ENCODE measurements at regions not wholly inside any gene's neighbourhood (a gene's known extent, or its start where the extent isn't known, plus 50 kb on each side); places are given as distances from the start of the nearest gene placed in this dataset.
A peak's percentile ranks its signal among the peaks of the same experiment; 100 is the strongest.
"Not testable (repeated sequence)": the region's sequence is repeated elsewhere in the genome, so short reads cannot be mapped to it uniquely, and the experiment has no call there.

DNA sequence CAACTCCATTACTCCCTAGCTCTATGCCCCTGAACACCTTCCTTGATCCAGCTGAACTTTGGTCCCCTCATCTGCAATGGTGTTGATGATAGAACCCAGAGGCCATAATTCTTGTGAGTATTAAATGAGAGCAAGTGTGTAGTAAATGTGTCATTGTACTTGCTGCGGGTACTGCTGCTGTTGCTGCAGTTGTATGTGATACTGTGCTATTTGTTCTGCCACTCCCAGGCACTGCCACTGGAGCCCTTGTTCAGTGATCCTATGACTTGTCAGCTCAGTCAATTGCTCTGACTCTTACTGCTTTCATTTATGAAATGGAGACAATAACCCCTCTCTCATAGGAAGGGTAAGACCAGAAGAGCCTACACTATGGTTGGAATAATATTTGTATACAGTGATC is 136.9 kb upstream of the PLGLB2 start:
- not testable (repeated sequence) for DNase-seq (ENCODE audit: low spot score)

DNA sequence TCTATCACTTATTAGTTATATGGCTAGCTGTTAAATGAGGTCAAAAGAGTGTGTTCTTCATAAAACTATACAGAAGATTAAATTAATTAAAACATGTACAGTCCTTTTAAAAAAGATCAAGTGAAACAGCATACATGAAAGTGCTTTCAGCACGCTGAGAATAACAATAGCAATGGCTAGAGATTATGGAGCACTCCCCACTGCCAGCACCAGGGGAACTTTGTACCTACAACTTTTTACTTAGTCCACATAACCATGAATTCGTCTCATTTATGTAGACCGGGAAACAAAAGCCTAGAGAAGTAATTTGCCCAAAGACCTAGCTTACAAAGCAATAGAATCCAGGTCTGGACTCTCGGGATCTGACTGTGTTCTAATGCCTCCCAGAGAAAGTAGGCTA is 136.5 kb upstream of the PLGLB2 start:
- DNase-seq (ENCODE audit: low spot score) = not testable (repeated sequence)

DNA sequence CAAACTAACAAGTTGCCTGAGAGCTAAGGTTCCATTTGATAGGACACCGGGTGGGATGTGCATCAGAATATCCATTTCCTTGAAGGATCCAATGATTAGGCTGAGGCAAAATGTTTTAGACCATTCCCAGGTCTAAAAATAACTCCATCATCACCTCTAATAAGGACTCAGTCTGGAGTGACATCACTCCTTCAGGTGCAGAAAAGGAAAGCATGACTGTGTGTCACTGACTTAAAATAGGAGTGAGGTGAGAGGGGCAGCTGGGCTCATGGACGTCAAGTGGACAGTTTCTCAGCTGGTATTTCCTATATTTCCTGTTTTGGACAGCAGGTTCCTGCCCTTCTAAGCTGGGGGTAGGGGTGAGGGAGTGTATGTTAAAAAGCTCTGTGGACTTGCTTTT is 135.9 kb upstream of the PLGLB2 start:
- DNase-seq (ENCODE audit: low spot score) = not testable (repeated sequence)

DNA sequence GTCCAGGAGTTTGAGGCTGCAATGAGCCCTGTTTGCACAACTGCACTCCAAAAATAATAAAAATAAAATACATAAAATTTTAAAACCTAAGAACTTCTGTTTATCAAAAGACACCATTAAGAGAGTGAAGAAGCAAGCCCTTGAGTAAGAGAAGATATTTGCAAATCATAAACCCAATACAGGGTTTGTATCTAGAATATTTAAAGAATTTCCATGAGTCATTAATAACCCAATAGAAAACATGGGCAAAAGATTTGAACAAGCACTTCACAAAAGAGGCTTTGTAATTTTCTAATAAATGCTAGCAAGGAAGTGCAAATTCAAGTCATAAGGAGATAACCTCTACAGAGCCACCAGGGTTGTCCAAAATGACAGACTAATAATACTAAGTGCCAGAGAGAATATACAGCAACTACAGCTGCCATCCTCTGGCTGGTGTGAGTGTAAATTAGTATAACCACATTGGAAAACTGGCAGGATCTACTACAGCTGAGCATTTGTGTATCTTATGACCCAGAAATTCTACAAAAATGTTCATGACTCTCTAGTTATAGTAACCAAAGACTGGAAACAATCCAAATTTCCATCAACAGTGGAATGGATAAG is 133.0 kb upstream of the PLGLB2 start:
- not testable (repeated sequence) for DNase-seq (ENCODE audit: low spot score)

DNA sequence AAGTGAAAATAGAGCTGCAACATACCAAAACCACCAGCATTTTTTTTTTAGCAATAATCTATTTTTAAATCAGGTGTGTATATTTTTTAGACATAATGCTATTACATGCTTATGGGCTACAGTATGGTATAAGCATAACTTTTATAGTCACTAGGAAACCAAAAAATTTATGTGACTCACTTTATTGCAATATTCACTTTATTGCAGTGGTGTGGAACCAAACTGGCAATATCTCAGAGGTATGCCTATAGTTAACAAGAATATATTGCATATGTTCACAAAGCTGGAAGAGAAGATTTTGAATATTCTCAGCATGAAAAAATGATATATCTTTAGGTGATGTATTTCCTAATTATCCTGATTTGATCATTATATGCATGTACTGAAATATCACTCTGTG is 128.8 kb upstream of the PLGLB2 start:
- not testable (repeated sequence) for DNase-seq (ENCODE audit: low spot score)

DNA sequence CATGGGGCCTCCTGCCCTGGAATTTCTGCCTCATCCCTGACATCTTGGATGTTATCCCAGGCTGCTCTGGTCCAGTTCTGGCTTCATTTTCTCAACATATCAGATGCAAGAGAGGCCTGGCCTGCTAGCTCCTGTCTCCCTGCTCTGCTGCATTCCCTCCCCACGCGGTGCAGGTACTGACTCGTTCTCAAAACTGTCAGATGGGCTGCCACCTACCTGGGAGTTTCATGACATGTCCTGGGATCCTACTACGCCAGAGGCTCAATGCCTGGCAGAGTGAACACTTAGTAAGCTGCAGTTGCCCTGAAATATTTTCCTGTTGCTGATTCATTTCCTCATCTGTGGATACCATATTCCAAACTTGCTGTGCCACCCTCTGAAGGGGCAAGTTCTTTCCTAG is 126.7 kb upstream of the PLGLB2 start:
- DNase-seq (ENCODE audit: low spot score) = not testable (repeated sequence)

DNA sequence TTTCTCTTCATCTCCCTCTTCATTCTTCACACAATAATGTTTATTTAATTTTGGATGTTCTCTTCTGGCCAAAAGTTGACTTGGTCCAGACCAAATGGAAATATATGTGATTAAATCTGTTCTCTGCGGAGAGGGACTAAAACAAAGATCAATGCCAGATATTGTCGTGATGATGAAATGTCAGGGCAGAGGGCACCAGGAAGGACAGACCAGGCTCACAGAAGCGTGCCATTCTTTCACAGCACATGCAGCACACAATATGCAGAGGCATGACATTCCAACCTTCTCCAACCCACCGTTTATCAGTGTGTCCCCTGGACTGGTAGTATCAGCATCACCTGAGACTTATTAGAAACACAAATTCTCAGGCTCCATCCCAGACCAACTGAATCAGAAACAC is 125.2 kb upstream of the PLGLB2 start:
- DNase-seq (ENCODE audit: low spot score) = not testable (repeated sequence)

DNA sequence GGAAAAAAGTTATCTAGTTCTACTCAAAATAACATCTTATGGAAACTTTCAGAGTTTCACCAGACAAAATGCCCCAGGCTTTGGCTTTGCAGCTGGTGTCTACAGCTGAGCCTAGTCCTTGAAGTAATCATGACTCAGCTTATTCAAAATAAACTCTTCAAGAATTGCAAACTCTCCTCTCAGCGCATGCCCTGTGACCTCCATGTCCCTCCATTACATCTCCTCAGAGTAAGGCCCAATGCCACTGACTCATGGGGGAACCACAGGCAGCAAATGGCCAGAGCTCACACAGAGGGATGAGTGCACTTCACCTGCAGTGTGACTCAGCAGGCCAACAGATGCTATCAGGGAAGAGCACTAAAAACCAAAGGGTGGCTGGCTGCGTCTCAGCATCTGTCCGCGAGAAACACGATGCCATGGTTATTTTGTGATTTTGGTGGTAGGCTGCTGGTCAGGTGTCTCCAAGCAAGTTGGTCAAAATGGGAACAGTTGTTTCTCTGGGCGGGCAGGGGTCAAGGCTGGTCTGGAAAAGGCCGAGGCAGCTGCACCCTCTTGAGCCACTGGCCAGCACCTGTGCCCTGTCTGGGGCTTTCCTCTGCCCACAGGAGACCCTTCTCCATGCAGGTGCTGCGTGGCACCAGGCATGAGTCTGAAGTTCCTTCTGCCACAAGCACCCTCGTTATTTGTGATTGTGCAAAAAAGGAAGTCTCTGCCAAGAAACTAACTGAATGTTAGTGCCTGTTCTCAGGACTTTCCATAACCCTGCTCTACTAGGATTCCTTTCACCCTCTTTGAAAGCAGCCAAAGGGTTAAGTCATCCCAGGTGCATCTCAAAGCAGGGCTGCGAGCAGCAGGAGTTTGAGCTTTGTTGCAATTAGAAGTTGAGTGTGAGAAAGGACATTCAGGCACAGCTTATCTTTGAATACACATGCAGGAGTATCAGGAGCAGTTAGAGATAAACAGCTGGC is 118.1 kb upstream of the PLGLB2 start:
- not testable (repeated sequence) for DNase-seq (ENCODE audit: low spot score)

DNA sequence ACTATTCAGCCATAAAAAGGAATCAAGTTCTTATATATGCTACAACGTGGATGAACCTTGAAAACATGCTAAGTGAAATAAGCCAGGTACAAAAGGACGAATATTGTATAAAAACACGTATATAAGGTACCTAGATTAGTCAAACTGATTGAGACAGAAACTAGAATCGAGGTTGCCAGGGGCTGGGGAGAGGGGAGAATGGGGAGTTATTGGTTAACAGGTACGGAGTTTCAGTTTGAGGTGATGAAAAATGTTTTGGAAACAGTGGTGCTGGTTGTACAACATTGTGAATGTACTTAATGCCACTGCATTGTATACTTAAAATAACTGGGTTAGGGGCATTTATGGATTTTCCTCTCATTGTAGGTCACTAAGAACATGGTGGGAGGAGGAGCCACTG is 117.0 kb upstream of the PLGLB2 start:
- DNase-seq (ENCODE audit: low spot score) = not testable (repeated sequence)

DNA sequence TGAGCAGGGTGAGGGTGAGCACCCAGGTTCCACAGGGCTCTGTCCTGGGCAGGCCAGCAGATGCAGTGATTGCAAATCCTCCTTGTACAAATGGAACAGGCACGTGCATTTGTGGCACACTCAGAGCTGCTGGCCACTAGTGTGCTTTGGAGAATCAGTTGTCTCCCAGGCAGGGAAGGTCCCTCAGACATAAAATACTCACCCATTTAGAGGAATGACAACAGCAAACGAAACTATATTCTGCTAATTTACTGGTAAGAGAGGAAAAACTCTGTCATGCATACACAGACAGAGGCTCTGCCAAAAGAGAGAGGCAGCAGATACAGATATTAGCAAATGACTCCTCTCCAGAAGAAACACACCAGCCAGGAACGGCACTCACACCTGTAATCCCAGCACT is 116.5 kb upstream of the PLGLB2 start:
- DNase-seq (ENCODE audit: low spot score) = not testable (repeated sequence)

DNA sequence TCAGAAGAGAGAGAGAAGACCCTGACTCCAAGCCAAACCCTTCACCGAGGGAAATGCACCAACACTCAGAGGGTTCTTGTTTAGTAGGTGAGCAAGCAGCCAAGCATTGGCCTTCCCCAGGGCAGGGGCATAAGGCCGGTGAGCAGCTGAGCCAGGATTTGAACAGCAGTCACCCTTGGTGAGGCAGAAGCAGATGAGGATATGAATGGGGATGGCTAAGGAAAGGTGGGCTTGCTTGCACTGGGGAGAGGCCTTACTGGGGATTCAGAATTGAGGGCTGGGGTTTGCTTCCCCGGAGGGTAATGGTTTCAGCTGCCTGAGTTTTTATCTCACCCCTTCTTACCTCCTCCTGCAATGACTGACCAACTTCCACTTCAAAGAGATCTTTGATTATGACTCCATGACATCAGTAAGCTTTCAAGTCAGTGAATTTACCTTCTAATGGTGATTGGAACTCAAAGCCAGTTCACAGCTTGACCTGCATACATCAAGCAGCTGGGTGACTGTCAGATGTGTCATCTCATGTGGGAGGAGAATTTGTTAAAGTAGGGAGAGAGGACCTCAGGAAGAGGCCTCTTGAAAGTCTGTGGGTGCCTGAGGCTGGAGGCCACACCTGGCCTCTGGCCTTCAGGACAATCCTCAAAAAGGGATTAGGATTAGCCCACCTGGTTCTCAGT is 114.5 kb upstream of the PLGLB2 start:
- DNase-seq (ENCODE audit: low spot score) = not testable (repeated sequence)

DNA sequence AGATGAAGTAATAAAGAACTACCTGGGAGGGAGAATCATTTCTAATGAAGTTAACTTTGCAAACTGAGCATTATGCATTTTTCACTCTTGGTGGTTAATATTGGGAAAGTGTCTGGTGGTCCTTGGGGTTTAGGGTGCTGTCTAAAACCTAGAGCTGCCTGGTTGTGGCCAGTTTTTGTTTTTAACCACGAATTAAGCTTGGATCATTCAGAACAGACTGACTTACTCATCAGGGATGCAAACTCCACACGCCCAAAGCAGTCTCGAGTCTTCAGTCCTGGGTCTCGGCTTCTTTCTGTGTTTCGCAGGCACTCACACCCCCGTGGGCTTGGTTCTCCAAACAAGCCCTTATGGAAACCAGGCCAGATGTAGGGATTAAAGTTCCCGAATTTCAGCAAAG is 113.8 kb upstream of the PLGLB2 start:
- DNase-seq (ENCODE audit: low spot score) = not testable (repeated sequence)

DNA sequence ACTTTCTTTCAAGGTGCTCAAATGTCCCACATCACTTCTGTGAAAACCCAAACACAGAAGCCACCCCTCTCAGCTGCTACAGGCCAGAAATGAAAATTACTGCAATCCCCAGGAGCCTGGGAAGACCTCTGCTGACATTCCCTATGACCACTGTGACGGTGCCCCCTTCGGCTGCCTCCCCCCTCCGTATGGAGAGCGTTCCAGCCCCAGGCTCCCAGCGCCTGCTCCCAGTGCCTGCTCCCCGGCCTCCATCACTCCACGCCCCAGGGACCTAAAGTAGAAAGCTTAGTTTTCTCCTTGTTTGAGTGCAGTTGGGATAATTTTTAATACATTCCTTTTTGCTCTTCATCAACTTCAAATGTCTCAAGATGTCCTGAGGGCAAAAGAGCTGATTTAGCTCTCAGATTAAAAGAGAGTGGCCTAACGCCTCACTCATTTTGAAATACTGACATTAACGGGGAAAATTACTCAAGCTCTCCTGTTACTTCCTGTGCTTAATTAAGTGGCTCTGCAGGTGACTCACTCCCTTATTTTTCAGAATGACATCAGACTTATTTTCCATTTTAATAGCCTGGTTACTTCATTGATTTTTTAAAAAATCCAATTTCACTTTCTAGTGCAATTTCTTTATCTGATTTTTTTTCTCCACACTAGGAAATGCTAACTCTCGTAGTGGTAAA is 112.8 kb upstream of the PLGLB2 start:
- DNase-seq (ENCODE audit: low spot score) = peak; percentile 26

DNA sequence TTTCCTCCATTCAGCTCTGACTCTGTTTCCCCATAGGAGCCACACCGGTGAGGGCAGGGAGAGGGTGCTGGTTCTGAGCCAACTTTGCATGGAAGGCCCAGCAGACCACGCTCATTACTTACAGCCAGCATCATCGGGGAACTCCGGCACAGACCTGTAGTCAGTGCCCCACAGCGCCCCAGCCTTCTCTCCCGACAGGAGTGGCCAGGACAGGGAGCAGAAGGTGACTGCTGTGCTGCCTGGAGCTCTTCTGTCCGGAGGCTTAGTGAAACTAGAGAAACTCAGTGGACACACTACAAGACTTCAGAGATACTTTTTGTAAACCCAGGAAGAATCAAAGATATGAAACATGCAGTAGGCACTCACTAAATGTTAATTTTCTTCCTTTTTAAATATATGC is 111.6 kb upstream of the PLGLB2 start:
- not testable (repeated sequence) for DNase-seq (ENCODE audit: low spot score)

DNA sequence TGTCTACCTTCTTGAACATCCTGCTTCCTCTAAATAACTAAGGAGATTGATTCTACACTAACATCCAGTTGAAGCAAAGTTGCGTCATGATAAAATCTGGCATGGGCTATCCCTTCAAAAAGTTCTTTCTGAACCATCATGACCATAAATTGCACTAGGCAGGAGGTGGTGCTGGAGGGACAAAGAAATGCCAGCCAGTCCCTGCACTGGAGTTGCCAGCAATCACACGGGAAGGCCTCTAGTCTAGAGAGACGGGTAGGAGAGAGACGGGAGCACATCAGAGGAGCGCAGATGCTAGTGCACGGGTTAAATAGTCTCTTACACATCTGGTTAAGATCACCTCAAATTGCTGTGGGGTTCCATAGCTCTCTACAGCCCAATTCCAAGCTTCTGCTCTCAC is 111.2 kb upstream of the PLGLB2 start:
- DNase-seq (ENCODE audit: low spot score) = not testable (repeated sequence)

DNA sequence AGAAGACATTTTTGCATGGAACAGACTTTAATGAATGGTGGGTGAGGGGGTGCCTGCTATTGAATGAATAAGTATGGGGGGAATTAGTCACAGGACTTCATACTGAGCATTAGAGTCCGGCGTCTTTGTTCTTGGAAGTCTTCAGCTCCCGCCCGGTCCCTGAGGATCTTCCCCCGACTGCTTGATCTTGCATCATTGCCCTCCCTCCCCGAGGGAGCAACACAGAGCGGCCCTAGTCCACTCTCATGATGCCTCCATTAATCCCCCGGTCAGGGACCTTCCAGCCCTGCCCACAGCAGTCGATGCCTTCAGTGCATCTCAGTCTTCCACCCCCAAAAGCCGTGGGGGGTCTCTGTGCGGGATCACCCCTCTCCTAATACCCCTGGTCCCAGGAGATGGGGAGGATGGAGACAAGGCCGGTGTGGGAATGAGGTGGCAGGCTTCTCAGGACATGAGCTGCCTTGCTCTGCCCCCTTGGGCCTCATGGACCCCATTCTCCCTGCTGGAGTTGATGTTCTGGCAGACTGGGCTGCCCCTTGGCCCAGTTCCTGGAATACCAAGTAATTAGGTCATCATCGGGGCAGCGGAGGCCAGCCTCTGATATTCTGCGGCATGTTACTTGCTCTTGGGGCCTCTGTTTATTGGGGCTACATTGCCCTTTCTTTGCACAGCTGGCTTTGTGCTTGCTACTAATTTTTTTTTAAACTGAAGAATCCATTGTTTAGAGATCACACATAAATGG is 110.5 kb upstream of the PLGLB2 start:
- not testable (repeated sequence) for DNase-seq (ENCODE audit: low spot score)

DNA sequence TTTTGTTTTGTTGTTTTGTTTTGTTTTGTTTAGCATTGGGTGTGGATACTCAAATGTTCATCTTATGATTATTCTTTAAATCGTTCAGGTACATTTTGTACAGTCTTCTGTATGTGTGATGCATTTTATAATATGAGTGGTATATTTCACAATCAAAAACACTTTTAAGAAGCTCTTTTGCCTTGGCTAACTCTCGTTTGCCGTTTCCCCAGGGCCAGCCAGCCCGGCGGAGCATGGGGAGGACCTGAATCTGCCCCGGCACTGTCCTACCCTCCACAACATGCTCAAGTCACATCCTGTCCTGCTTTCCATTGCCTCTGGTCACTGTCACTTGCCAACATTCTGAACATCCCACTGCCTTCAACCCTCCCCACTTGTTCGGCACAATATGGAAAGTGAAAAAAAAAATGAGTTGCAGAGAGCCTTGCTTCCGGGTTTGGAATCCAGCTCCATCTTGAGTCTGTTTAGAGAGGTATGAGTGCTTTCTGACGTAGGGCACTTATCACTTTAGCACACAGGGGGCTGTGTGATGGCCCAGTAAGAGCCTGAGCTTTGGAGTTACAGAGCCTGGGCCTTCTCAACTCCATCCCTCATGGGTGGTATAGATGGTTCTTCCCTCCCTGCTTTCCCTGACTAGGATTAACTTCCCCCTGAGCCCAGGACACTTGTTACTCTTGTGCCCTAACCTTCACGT is 109.6 kb upstream of the PLGLB2 start:
- DNase-seq (ENCODE audit: low spot score) = not testable (repeated sequence)

DNA sequence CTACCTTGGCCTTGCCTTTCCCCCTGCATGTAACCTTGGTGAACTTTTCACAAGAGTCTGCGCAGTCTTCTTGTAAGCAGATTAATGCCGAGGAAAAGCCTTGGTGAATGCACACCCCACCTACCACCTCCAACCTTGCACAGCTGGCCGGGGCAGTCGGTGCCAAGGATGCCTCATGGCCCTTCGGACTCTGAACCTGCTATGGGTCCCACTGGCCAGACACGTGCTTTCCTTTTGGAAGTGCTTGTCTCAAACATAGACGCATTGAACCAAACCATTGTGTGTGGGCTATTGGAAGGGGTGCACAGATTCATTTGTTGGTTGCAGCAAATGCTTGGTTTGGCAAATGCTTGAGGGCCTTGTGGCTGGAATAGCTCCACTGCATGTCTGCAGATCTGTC is 109.0 kb upstream of the PLGLB2 start:
- DNase-seq (ENCODE audit: low spot score) = not testable (repeated sequence)

DNA sequence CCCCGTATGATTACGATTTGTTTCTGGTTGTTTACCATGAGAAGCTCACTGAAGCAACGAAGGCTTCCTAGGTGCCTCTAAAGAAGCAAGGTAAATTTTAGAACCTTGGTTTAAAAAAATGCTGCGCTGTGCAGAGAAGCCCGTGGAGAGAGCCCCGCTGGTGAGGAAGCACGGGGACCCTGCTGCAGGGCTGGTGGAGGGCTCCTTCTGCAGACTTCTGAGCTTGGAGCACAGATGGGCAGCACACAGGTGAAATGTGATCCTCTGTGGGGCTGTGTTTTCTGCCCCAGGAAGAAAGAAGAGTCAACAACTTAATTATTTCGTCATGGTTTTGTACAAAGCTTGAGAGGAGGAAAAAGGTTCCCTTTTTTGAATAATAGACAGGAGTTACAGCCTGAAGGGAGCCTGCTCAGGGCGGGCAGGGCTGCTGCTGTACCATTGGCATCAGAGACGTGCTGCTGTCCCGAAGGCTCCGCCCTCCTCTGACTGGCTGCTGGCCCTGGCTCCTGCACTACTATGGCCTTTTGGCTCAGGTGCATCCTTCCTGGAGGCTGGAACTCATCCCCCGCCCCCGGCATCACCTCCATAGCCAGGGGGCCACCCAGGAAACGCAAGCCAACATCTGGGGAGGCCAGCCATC is 108.0 kb upstream of the PLGLB2 start:
- DNase-seq (ENCODE audit: low spot score) = not testable (repeated sequence)

DNA sequence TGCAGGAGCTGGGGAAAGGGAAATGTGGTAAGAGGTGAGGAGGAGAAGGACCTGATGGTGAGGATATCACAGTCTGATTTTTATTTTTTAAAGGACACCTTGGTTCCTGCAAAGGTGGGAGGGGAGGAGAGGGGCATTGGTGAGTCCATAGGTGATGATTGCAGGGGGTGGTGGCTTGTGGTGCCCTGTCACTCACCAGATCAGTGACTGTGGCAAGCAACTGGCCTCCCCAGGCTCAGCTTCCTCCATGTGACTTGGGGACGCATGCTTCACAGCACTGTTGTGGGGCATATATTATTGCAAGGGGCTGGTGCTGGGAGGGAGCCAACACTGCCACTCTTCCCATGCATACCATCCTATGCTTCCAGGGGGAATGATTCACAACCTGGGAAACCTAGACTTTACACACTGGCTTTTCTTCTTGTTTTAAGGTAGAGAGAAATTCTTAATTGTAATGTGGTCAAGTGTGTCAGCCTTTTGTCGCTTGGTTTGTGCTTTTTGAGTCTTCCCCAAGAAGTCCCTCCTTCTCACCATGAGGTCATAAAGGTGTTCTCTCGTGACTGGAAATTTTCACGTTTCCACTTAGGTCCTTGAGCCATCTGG is 106.8 kb upstream of the PLGLB2 start:
- DNase-seq (ENCODE audit: low spot score) = not testable (repeated sequence)

Measured in iPS-NIHi11 (cell line).